DOHH2 (cell line): ENCODE measurements at regions not wholly inside any gene's neighbourhood (a gene's known extent, or its start where the extent isn't known, plus 50 kb on each side); places are given as distances from the start of the nearest gene placed in this dataset.

Experiments
- H3F3A ChIP-seq: fragments of 200-600 bp; sonication (generic), shearing (Covaris generic); 2 replicates; pipeline ENCODE4 v1.6.0; 2016; ENCODE audit warnings: antibody characterized with exemption, mild to moderate bottlenecking; ENCODE audit not compliant: control insufficient read depth, insufficient read depth
- H3K27ac ChIP-seq: fragments of 200-600 bp; sonication (generic); 2 replicates; pipeline ENCODE4 v1.5.1; 2014; ENCODE audit warnings: low read depth, mild to moderate bottlenecking, low read length, moderate library complexity
- H3K27me3 ChIP-seq: fragments of 200-600 bp; sonication (generic); 2 replicates; pipeline ENCODE4 v1.6.1; 2014; ENCODE audit warnings: mild to moderate bottlenecking, low read length, mixed read lengths; ENCODE audit not compliant: control insufficient read depth
- H3K36me3 ChIP-seq: fragments of 200-600 bp; sonication (generic); 2 replicates; pipeline ENCODE4 v1.6.1; 2014; ENCODE audit warnings: mild to moderate bottlenecking, low read length, moderate library complexity, mixed read lengths; ENCODE audit not compliant: control insufficient read depth
- H3K4me1 ChIP-seq: fragments of 200-600 bp; sonication (generic); 2 replicates; pipeline ENCODE4 v1.6.1; 2014; ENCODE audit warnings: mild to moderate bottlenecking, low read length, mixed read lengths; ENCODE audit not compliant: control insufficient read depth
- H3K4me2 ChIP-seq: fragments of 200-600 bp; sonication (generic); 2 replicates; pipeline ENCODE4 v1.6.0; 2014; ENCODE audit warnings: mild to moderate bottlenecking, low read length, moderate library complexity
- H3K4me3 ChIP-seq: fragments of 200-600 bp; sonication (generic); 2 replicates; pipeline ENCODE4 v1.5.1; 2014; ENCODE audit warnings: mild to moderate bottlenecking, low read length, mixed read lengths
- H3K79me2 ChIP-seq: fragments of 200-600 bp; sonication (generic); 2 replicates; pipeline ENCODE4 v1.6.1; 2014; ENCODE audit warnings: mild to moderate bottlenecking, low read length, mixed read lengths; ENCODE audit not compliant: control insufficient read depth
- H3K9me2 ChIP-seq: fragments of 200-600 bp; sonication (generic); replicated peaks from 2 replicates; pipeline ENCODE4 v1.6.1; 2014; ENCODE audit warnings: mild to moderate bottlenecking, low read length, mixed read lengths; ENCODE audit not compliant: control insufficient read depth
- H3K9me3 ChIP-seq: fragments of 200-600 bp; sonication (generic); 2 replicates; pipeline ENCODE4 v1.6.1; 2014; ENCODE audit warnings: antibody characterized with exemption, low read length, mixed read lengths; ENCODE audit not compliant: control insufficient read depth, insufficient read depth
- H4K20me1 ChIP-seq: fragments of 200-600 bp; sonication (generic); 2 replicates; pipeline ENCODE4 v1.6.0; 2014; ENCODE audit warnings: low read depth, mild to moderate bottlenecking, antibody characterized with exemption, low read length, moderate library complexity; ENCODE audit not compliant: control insufficient read depth, insufficient read depth
- EZH2phosphoT487 ChIP-seq: fragments of 200-600 bp; sonication (generic); IDR thresholded peaks from 2 replicates; pipeline ENCODE4 v1.6.1; 2017; ENCODE audit warnings: borderline replicate concordance, mild to moderate bottlenecking, antibody characterized with exemption, low read length, moderate library complexity, mixed read lengths
- TF ChIP-seq, protein P1 (sequence below): fragments of 200-600 bp; sonication (generic); IDR thresholded peaks from one replicate; pipeline ENCODE4 v1.5.1; 2014; ENCODE audit warnings: antibody characterized with exemption, mild to moderate bottlenecking, low read depth, low read length; ENCODE audit not compliant: poor library complexity, severe bottlenecking

DNA sequence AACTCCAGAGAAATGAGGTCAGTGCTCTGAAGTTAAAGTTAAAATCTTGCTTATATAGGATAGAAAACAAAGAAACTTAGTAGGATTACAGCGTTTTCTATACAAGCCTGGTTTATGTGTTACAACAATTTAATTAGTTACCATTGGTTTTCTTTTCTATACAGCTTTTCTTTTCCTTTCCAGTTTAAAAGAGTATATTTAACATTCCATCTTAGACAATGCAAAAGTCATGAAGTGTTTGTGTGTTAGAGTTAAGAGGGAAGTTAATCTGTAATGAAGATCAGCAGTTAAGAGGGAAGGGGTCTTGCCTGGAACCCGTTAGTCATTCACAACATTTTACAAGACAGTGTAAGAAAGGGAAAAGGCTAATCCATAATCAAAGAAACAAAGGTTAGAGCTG, 338.3 kb downstream of the OTUD1 start:
- no peak overlapping the region for H3K4me2 ChIP-seq
- no peaks in the 10 kb centered on the region for H3K27me3 ChIP-seq
- H3K4me3 ChIP-seq: no peak overlapping the region
- no peaks in the 10 kb centered on the region for H3F3A ChIP-seq
- no peaks in the 10 kb centered on the region for H4K20me1 ChIP-seq
- H3K27ac ChIP-seq: no peak overlapping the region
- no peaks in the 10 kb centered on the region for H3K4me1 ChIP-seq
- no peaks in the 10 kb centered on the region for H3K36me3 ChIP-seq
- H3K9me3 ChIP-seq: no peaks in the 10 kb centered on the region
- H3K9me2 ChIP-seq: no peaks in the 10 kb centered on the region
- TF ChIP-seq EZH2phosphoT487: no peak
- TF ChIP-seq, protein P1, sequence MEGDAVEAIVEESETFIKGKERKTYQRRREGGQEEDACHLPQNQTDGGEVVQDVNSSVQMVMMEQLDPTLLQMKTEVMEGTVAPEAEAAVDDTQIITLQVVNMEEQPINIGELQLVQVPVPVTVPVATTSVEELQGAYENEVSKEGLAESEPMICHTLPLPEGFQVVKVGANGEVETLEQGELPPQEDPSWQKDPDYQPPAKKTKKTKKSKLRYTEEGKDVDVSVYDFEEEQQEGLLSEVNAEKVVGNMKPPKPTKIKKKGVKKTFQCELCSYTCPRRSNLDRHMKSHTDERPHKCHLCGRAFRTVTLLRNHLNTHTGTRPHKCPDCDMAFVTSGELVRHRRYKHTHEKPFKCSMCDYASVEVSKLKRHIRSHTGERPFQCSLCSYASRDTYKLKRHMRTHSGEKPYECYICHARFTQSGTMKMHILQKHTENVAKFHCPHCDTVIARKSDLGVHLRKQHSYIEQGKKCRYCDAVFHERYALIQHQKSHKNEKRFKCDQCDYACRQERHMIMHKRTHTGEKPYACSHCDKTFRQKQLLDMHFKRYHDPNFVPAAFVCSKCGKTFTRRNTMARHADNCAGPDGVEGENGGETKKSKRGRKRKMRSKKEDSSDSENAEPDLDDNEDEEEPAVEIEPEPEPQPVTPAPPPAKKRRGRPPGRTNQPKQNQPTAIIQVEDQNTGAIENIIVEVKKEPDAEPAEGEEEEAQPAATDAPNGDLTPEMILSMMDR: no peak
- H3K79me2 ChIP-seq: no peaks in the 10 kb centered on the region

DNA sequence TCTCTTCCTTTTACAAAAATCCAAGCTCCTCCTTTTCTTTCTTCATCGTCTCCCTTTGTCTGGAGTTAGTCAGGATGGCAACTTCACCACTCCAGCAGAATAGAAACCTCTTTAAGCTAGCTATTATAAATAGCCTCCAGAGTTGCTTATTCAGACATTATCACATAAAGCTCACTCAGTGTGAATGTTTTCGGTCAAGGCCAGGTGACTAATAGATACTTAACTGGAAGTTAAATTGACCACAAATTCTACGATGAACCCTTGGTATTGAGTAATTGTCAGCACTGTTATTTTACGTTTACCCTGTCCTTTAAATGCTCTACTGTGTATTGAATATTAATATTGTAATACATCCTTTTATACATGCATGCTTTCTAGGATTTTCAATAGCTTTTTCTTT, 340.4 kb downstream of the OTUD1 start:
- Histone ChIP-seq H3K27me3 (no peaks in the 10 kb centered on the region), H3K4me2 (no peak overlapping the region), H3K36me3 (no peaks in the 10 kb centered on the region), H3F3A (no peaks in the 10 kb centered on the region), H3K79me2 (no peaks in the 10 kb centered on the region), H3K27ac (no peak overlapping the region), H3K4me1 (peaks cover 5% of the 10 kb centered on the region; the same call in 1 of the 2 replicates), H3K9me2 (no peaks in the 10 kb centered on the region), H4K20me1 (no peaks in the 10 kb centered on the region), H3K4me3 (no peak overlapping the region), H3K9me3 (no peaks in the 10 kb centered on the region)
- TF ChIP-seq, protein P1: no peak
- TF ChIP-seq EZH2phosphoT487: no peak

DNA sequence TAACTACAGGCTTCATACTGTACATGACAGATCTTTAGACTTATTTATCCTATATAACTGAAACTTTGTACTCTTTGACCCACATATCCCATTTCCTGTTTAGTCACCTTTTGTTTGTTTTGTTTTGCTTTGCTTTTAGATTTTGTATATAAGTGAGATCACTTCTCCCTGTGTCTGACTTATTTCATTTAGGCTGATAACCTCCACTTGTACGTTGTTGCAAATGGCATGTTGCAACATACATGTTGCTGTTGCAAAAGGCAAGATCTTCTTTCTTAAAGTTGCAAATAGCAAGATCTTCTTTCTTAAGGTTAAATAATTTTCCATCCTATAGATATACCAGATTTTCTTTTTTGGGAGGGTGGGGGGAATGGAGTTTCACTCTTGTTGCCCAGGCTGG, 341.5 kb downstream of the OTUD1 start:
- H3K79me2 ChIP-seq: no peaks in the 10 kb centered on the region

More for the DNA sequence above, 341.5 kb downstream of the OTUD1 start:
- H3K4me1 ChIP-seq: peaks cover 5% of the 10 kb centered on the region; the same call in 1 of the 2 replicates
- no peaks in the 10 kb centered on the region for H3K9me2 ChIP-seq
- no peaks in the 10 kb centered on the region for H3K9me3 ChIP-seq
- no peak overlapping the region for H3K4me3 ChIP-seq
- H3K36me3 ChIP-seq: no peaks in the 10 kb centered on the region
- H3F3A ChIP-seq: no peaks in the 10 kb centered on the region
- no peaks in the 10 kb centered on the region for H3K27me3 ChIP-seq
- H3K4me2 ChIP-seq: no peak overlapping the region
- H3K27ac ChIP-seq: no peak overlapping the region
- H4K20me1 ChIP-seq: no peaks in the 10 kb centered on the region
- TF ChIP-seq, protein P1: no peak
- no peak for TF ChIP-seq EZH2phosphoT487
